ENCODE measurements at regions not wholly inside any gene's neighbourhood (a gene's known extent, or its start where the extent isn't known, plus 50 kb on each side); places are given as distances from the start of the nearest gene placed in this dataset.

- TF ChIP-seq EZH2 (IDR thresholded peaks at IDR 0.05; ENCODE audit: low read depth): no peak
- TF ChIP-seq, protein P1, sequence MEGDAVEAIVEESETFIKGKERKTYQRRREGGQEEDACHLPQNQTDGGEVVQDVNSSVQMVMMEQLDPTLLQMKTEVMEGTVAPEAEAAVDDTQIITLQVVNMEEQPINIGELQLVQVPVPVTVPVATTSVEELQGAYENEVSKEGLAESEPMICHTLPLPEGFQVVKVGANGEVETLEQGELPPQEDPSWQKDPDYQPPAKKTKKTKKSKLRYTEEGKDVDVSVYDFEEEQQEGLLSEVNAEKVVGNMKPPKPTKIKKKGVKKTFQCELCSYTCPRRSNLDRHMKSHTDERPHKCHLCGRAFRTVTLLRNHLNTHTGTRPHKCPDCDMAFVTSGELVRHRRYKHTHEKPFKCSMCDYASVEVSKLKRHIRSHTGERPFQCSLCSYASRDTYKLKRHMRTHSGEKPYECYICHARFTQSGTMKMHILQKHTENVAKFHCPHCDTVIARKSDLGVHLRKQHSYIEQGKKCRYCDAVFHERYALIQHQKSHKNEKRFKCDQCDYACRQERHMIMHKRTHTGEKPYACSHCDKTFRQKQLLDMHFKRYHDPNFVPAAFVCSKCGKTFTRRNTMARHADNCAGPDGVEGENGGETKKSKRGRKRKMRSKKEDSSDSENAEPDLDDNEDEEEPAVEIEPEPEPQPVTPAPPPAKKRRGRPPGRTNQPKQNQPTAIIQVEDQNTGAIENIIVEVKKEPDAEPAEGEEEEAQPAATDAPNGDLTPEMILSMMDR (conservative IDR thresholded peaks at IDR 0.05): no peak
Measured at GRCh38 chr10:77716458-77717317, 79.1 kb upstream of the KCNMA1 start.

Data from PC-9 (cell line).